Activated CD4-positive, alpha-beta T cell treated with anti-CD3 and anti-CD28 coated beads, Interleukin-2, amount 10 ng/mL, durations not matched to agents 7 days and 5 days (primary cell): ENCODE measurements at regions not wholly inside any gene's neighbourhood (a gene's known extent, or its start where the extent isn't known, plus 50 kb on each side); places are given as distances from the start of the nearest gene placed in this dataset.
A peak's percentile ranks its signal among the peaks of the same experiment; 100 is the strongest.

Source experiments
- CTCF ChIA-PET: fragments of 350-600 bp; sonication (Branson Sonifier 250); formaldehyde crosslinking; loops from one replicate; lab custom pipeline; 2021; ENCODE audit warnings: antibody characterized with exemption; lab: Charles Lee
- POLR2A ChIA-PET: fragments of 350-600 bp; sonication (Branson Sonifier 250); formaldehyde crosslinking; loops from one replicate; lab custom pipeline; 2021; ENCODE audit warnings: antibody characterized with exemption; lab: Charles Lee
- DNase-seq: peaks from one replicate; pipeline ENCODE4 v3.0.0-alpha.2; 2020
- H3K27ac Mint-ChIP-seq: one replicate; pipeline ENCODE4 v1.8.0; 2021; ENCODE audit warnings: mild to moderate bottlenecking, moderate library complexity, mixed read lengths
- H3K27me3 Mint-ChIP-seq: one replicate; pipeline ENCODE4 v1.8.0; 2021; ENCODE audit warnings: mixed read lengths
- H3K36me3 Mint-ChIP-seq: one replicate; pipeline ENCODE4 v1.8.0; 2021; ENCODE audit warnings: low read depth, mixed read lengths
- H3K4me1 Mint-ChIP-seq: one replicate; pipeline ENCODE4 v1.8.0; 2021; ENCODE audit warnings: mixed read lengths
- H3K4me3 Mint-ChIP-seq: one replicate; pipeline ENCODE4 v1.8.0; 2021; ENCODE audit warnings: mild to moderate bottlenecking, moderate library complexity, mixed read lengths
- H3K9me3 Mint-ChIP-seq: one replicate; pipeline ENCODE4 v1.8.0; 2021; ENCODE audit warnings: mixed read lengths

- ChIA-PET CTCF (no interaction called here), POLR2A (no interaction called here)
- peaks cover 10% of the 10 kb centered on the region for H3K27me3 Mint-ChIP-seq
- no peak overlapping the region for H3K27ac Mint-ChIP-seq
- H3K9me3 Mint-ChIP-seq, result no peaks in the 10 kb centered on the region
- H3K4me3 Mint-ChIP-seq, result no peak overlapping the region
- DNase-seq, result no peak
- no peaks in the 10 kb centered on the region for H3K36me3 Mint-ChIP-seq
- no peaks in the 10 kb centered on the region for H3K4me1 Mint-ChIP-seq
Observed at GRCh38 chr11:130615561-130615960, 167.1 kb downstream of the ADAMTS15 start.

DNA sequence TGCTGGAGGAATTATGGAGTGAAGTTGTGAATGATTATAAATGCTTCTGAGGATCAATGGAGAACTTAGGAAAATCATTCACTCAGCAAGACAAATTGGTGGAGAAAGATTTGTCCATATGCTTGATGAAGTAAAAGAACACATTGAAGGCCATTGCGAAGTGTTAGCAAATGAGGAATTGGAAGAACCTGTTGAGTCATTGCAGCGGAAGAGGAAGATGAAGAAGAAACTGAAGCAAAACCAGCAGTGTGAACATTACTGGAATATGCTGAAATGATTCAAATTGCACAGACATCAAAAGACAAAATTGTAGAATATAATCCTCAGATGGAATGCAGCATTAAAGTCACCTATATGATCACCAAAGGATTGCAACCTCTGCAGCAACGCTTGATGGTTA lies 168.1 kb downstream of the ADAMTS15 start:
- no peaks in the 10 kb centered on the region for H3K4me1 Mint-ChIP-seq
- H3K27me3 Mint-ChIP-seq, result peaks cover 11% of the 10 kb centered on the region
- H3K9me3 Mint-ChIP-seq, result no peaks in the 10 kb centered on the region
- POLR2A ChIA-PET, result no interaction called here
- CTCF ChIA-PET, result no interaction called here
- no peak for DNase-seq
- no peaks in the 10 kb centered on the region for H3K36me3 Mint-ChIP-seq
- no peak overlapping the region for H3K4me3 Mint-ChIP-seq
- no peak overlapping the region for H3K27ac Mint-ChIP-seq

GRCh38 chr11:130617001-130617400 lies 168.6 kb downstream of the ADAMTS15 start:
- no peak overlapping the region for H3K4me3 Mint-ChIP-seq
- no peaks in the 10 kb centered on the region for H3K9me3 Mint-ChIP-seq
- no peaks in the 10 kb centered on the region for H3K4me1 Mint-ChIP-seq
- no peak for DNase-seq
- H3K27me3 Mint-ChIP-seq, result peaks cover 14% of the 10 kb centered on the region
- no peak overlapping the region for H3K27ac Mint-ChIP-seq
- ChIA-PET CTCF (no interaction called here), POLR2A (no interaction called here)
- H3K36me3 Mint-ChIP-seq, result no peaks in the 10 kb centered on the region

GRCh38 chr11:130620548-130620947 lies 172.1 kb downstream of the ADAMTS15 start:
- no peak overlapping the region for H3K27ac Mint-ChIP-seq
- H3K9me3 Mint-ChIP-seq, result no peaks in the 10 kb centered on the region
- DNase-seq, result no peak
- no peaks in the 10 kb centered on the region for H3K36me3 Mint-ChIP-seq
- ChIA-PET POLR2A (no interaction called here), CTCF (no interaction called here)
- H3K4me1 Mint-ChIP-seq, result no peaks in the 10 kb centered on the region
- H3K27me3 Mint-ChIP-seq, result peaks cover 16% of the 10 kb centered on the region
- H3K4me3 Mint-ChIP-seq, result no peak overlapping the region

GRCh38 chr11:130622141-130622542 lies 173.7 kb downstream of the ADAMTS15 start:
- no peaks in the 10 kb centered on the region for H3K9me3 Mint-ChIP-seq
- POLR2A ChIA-PET, result no interaction called here
- no peaks in the 10 kb centered on the region for H3K4me1 Mint-ChIP-seq
- DNase-seq, result no peak
- peaks cover 19% of the 10 kb centered on the region for H3K27me3 Mint-ChIP-seq
- CTCF ChIA-PET, result interaction anchor here (0.6 kb wide), 1 partner anchor 177 kb away, joined by 3 read pairs; no protein-coding TSS in a partner anchor
- H3K36me3 Mint-ChIP-seq, result no peaks in the 10 kb centered on the region
- H3K27ac Mint-ChIP-seq, result no peak overlapping the region
- no peak overlapping the region for H3K4me3 Mint-ChIP-seq

GRCh38 chr11:130623670-130624668 lies 175.5 kb downstream of the ADAMTS15 start:
- peaks cover 21% of the 10 kb centered on the region for H3K27me3 Mint-ChIP-seq
- H3K27ac Mint-ChIP-seq, result no peak overlapping the region
- no peaks in the 10 kb centered on the region for H3K4me1 Mint-ChIP-seq
- DNase-seq, result no peak
- no peaks in the 10 kb centered on the region for H3K36me3 Mint-ChIP-seq
- H3K9me3 Mint-ChIP-seq, result no peaks in the 10 kb centered on the region
- ChIA-PET CTCF (interaction anchor here (1.5 kb wide), 1 partner anchor 16 kb away, joined by 3 read pairs; no protein-coding TSS in a partner anchor), POLR2A (no interaction called here)
- no peak overlapping the region for H3K4me3 Mint-ChIP-seq

DNA sequence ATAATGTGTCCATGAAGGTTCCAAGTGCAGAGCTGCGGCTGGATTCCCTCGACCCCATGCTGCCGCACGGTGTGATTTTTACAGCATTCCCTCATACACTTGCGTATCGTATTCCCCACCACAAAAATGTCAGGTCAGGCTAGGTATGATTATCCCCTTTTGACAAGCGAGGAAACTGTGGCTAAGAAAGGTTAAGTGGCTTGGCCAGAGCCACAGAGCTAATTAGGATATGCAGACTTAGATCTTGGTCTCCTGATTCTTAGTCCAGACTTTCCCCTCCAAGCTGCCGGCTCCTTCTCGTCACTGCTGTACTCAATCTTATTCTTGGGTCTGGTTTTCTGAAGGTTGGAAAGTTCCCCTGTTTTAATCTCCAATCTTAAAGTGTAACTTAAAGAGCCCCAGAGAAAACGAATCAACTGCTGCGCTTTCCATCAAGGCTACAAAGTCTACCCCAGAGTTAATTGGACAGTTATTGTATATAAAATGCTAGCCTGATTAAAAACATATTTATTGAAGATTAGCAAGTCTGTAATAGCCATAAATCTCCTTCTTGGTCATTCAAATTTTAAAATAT lies 176.6 kb downstream of the ADAMTS15 start:
- Mint-ChIP-seq H3K4me3 (no peak overlapping the region), H3K4me1 (no peaks in the 10 kb centered on the region), H3K9me3 (no peaks in the 10 kb centered on the region), H3K27me3 (peaks cover 16% of the 10 kb centered on the region), H3K27ac (no peak overlapping the region), H3K36me3 (no peaks in the 10 kb centered on the region)
- ChIA-PET CTCF (interaction anchor here (1.5 kb wide), 1 partner anchor 17 kb away, joined by 3 read pairs; no protein-coding TSS in a partner anchor), POLR2A (no interaction called here)
- DNase-seq, result no peak

DNA sequence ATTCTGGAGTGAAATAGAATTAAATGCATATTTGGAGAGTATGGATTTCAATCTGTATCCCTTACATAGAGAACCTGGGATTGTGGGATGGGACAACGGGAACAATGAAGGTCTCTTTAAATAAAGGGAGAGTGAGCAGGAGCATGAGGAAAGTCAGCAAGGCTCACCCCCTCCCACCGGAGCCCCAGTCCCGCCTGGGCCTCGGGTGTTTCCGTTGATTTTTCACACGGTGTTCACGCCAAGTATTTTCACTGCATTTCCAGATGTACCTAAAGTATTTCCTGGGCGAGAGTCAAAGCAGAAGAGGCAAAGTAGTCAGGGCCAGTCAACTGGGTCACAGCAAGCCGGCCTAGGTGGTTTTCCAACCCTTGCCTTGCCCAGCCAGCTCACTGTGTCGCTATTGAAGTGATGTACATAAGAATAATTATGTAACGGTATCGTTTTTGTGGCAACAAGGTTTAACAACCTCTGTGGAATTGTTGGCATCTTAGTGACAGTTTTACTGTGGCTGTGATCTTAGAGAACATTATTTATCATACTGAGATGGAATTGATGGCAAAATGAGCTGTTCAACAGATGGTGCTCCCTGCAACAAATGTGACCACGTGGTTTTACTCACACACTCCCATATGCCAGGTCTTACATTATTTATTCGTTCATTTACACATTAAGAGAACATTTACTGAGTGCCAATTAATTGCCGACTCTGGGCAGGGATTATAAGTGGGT lies 177.3 kb downstream of the ADAMTS15 start:
- H3K4me3 Mint-ChIP-seq, result no peak overlapping the region
- no peaks in the 10 kb centered on the region for H3K36me3 Mint-ChIP-seq
- CTCF ChIA-PET, result no interaction called here
- no peaks in the 10 kb centered on the region for H3K4me1 Mint-ChIP-seq
- H3K27ac Mint-ChIP-seq, result no peak overlapping the region
- DNase-seq, result no peak
- POLR2A ChIA-PET, result no interaction called here
- H3K9me3 Mint-ChIP-seq, result no peaks in the 10 kb centered on the region
- peaks cover 14% of the 10 kb centered on the region for H3K27me3 Mint-ChIP-seq

DNA sequence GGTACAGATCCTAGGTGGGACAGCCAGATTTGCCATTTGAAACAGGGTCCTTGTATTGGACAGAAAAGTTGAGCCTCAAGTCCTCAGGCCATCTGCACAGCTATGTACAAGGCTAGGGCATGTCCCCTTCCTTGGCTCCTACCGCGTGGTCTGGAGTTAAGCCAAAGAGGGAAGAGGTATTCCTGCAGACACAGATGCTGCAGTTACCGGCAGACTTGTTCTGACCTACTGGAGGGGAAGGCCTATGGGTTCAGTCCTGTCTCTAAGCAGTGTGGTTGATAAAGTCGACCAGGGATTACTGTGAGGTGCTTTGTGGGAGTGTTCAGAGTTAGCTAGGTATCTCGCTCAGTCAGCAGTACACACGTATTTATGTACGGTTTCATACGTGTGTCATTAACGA lies 180.6 kb downstream of the ADAMTS15 start:
- POLR2A ChIA-PET, result no interaction called here
- no peak overlapping the region for H3K27ac Mint-ChIP-seq
- H3K4me3 Mint-ChIP-seq, result no peak overlapping the region
- no peaks in the 10 kb centered on the region for H3K36me3 Mint-ChIP-seq
- peaks cover 14% of the 10 kb centered on the region for H3K4me1 Mint-ChIP-seq
- DNase-seq, result no peak
- H3K9me3 Mint-ChIP-seq, result no peaks in the 10 kb centered on the region
- peaks cover 8% of the 10 kb centered on the region for H3K27me3 Mint-ChIP-seq
- CTCF ChIA-PET, result no interaction called here

- Mint-ChIP-seq H3K4me1 (peaks cover 25% of the 10 kb centered on the region), H3K9me3 (no peaks in the 10 kb centered on the region), H3K27ac (peak overlapping the region; percentile 41), H3K27me3 (peaks cover 8% of the 10 kb centered on the region), H3K4me3 (no peak overlapping the region), H3K36me3 (no peaks in the 10 kb centered on the region)
- DNase-seq, result no peak
- ChIA-PET CTCF (interaction anchor here (0.6 kb wide), 1 partner anchor 174 kb away, joined by 3 read pairs; no protein-coding TSS in a partner anchor), POLR2A (no interaction called here)
Observed at GRCh38 chr11:130631119-130631518, 182.7 kb downstream of the ADAMTS15 start.

DNA sequence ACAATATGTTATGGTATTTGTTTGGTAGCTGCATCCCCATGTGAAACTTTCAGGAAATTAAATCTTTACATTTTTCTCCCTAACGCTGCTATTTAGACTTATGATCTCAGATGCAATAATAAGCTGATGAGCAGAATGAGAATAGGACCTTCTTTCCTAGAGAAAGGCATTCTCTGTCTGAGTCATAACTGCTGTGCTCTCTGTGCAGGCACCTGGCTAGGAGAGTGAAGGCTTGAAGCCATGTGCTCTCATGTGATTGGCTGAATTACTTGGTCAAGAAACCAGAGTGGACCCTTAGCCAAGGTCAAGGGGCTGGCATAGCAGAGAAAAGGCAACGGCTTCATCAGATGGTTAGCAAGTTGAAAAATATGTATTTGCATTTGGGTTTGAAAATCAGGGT lies 185.0 kb downstream of the ADAMTS15 start:
- H3K9me3 Mint-ChIP-seq, result no peaks in the 10 kb centered on the region
- ChIA-PET CTCF (no interaction called here), POLR2A (no interaction called here)
- H3K27me3 Mint-ChIP-seq, result no peaks in the 10 kb centered on the region
- H3K27ac Mint-ChIP-seq, result no peak overlapping the region
- peaks cover 31% of the 10 kb centered on the region for H3K4me1 Mint-ChIP-seq
- H3K4me3 Mint-ChIP-seq, result no peak overlapping the region
- DNase-seq, result no peak
- no peaks in the 10 kb centered on the region for H3K36me3 Mint-ChIP-seq

DNA sequence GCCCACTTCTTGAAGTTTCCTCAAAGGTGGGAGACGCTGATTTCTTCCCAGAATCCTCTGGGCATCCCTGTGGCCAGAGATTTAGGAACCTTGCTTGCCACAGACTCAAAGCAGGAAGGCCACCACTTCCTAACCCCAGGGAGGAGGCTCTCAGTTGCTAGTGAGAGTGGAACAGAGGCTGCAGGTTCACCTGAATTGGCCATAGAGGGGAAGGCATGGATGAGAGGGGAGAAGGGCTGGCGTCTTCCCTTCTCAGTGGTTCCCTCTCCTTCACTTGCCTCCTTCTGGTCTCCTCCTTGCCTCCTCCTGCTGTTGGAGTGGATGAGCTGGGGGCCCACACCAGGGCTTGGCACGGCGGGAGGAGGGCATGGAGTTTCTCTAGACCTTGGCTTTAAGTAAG lies 185.7 kb downstream of the ADAMTS15 start:
- peaks cover 31% of the 10 kb centered on the region for H3K4me1 Mint-ChIP-seq
- H3K27me3 Mint-ChIP-seq, result no peaks in the 10 kb centered on the region
- no peak overlapping the region for H3K4me3 Mint-ChIP-seq
- ChIA-PET POLR2A (no interaction called here), CTCF (no interaction called here)
- peak overlapping the region; percentile 36 for H3K27ac Mint-ChIP-seq
- no peaks in the 10 kb centered on the region for H3K9me3 Mint-ChIP-seq
- H3K36me3 Mint-ChIP-seq, result no peaks in the 10 kb centered on the region
- no peak for DNase-seq
